Stomach (tissue), 4 donors: ENCODE measurements at regions not wholly inside any gene's neighbourhood (a gene's known extent, or its start where the extent isn't known, plus 50 kb on each side); places are given as distances from the start of the nearest gene placed in this dataset.

Experiments
- EP300 ChIP-seq: sonication (generic); formaldehyde crosslinking; IDR thresholded peaks from one replicate; pipeline ENCODE4 v1.6.1; 2017; ENCODE audit warnings: antibody characterized with exemption
- POLR2A ChIP-seq, 4 donors: fragments of 450-650 bp; IDR thresholded peaks; one replicate each; pipeline ENCODE4 v1.6.1; 2016; ENCODE audit warnings: antibody characterized with exemption in 4 of 4, control low read depth in 2 of 4, mild to moderate bottlenecking in 1 of 4, moderate library complexity in 1 of 4
- POLR2AphosphoS5 ChIP-seq, 3 donors: sonication (generic); formaldehyde crosslinking; IDR thresholded peaks; one replicate each; pipeline ENCODE4 v1.6.1; 2016; ENCODE audit warnings: antibody characterized with exemption in 3 of 3
- TF ChIP-seq, protein P1 (sequence below), 7 experiments: fragments of 450-650 bp in 4 of 7; fragments of 200-600 bp in 3 of 7; sonication (generic) in 3 of 7; IDR thresholded peaks; one replicate each; pipeline ENCODE4 v1.5.1; 2016 to 2019; ENCODE audit warnings: antibody characterized with exemption in 7 of 7, control low read depth in 2 of 7, mild to moderate bottlenecking in 1 of 7

DNA sequence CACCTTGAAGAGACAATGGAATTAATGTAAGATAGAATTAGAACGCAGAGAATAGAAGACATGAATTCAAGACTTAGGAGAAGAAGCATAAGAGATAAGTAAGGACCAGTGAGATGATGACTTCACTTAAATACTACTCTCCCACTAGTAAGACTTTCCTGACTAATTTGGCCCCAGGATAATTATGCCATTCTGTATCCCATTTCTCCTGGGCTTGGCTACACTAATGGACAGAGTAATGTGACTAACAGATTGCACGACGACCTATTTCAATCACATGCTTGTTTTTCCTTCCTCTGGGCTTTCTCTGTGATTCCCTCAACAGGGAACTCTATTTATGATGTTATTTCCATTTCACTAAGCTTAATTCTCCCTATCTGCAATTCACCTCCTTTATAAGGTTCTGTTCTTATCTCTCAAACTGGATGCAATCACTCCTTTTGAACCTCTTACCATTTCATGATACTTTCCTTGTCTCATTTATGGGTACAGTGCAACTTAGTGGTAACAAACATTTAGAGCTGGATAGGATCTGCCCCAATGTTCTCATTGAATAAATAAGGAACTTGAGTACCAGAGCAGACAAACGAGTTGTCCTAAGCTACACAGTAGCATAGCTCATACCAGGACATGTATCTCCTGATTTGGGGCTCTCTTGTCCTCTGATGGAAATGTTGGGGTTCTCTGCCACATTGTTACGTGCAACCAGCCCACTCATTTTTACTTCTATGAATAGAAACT, 102.7 kb downstream of the BTG1 start:
- TF ChIP-seq, protein P1, sequence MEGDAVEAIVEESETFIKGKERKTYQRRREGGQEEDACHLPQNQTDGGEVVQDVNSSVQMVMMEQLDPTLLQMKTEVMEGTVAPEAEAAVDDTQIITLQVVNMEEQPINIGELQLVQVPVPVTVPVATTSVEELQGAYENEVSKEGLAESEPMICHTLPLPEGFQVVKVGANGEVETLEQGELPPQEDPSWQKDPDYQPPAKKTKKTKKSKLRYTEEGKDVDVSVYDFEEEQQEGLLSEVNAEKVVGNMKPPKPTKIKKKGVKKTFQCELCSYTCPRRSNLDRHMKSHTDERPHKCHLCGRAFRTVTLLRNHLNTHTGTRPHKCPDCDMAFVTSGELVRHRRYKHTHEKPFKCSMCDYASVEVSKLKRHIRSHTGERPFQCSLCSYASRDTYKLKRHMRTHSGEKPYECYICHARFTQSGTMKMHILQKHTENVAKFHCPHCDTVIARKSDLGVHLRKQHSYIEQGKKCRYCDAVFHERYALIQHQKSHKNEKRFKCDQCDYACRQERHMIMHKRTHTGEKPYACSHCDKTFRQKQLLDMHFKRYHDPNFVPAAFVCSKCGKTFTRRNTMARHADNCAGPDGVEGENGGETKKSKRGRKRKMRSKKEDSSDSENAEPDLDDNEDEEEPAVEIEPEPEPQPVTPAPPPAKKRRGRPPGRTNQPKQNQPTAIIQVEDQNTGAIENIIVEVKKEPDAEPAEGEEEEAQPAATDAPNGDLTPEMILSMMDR (IDR thresholded peaks at IDR 0.05): no peak
- TF ChIP-seq POLR2AphosphoS5 (IDR thresholded peaks at IDR 0.05) (no peak), EP300 (no peak), POLR2A (IDR thresholded peaks at IDR 0.05) (no peak)
